ENCODE measurements at regions not wholly inside any gene's neighbourhood (a gene's known extent, or its start where the extent isn't known, plus 50 kb on each side); places are given as distances from the start of the nearest gene placed in this dataset.
"Not testable (repeated sequence)": the region's sequence is repeated elsewhere in the genome, so short reads cannot be mapped to it uniquely, and the experiment has no call there.

DNA sequence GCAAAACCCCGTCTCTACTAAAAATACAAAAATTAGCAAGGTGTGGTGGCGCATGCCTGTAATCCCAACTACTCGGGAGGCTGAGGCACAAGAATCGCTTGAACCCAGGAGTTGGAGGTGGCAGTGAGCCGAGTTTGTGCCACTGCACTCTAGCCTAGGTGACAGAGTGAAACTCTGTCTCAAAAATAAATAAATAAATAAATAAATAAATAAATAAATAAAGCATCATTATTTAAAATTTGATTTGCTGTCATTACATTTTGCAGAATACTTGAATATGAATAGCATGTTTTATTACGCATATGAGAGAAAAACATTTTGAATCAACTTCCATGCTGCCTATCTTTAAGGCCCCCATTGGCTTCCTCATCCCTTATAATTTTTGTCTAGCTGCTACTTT is 53.4 kb upstream of the MED14 start:
- H3K36me3 ChIP-seq (ENCODE audit: control insufficient read depth, insufficient read depth, low read length); DNase-seq (ENCODE audit: low read depth); H3K27me3 ChIP-seq (ENCODE audit: control insufficient read depth, insufficient read depth, low read length); H3K4me3 ChIP-seq (ENCODE audit: low read depth, low read length): not testable (repeated sequence)

GRCh38 chrX:40792433-40792832 is 57.1 kb upstream of the MED14 start:
- H3K27me3 ChIP-seq (ENCODE audit: control insufficient read depth, insufficient read depth, low read length) = no peaks in the 10 kb centered on the region
- TF ChIP-seq CTCF (IDR thresholded peaks at IDR 0.05; ENCODE audit: insufficient read depth, low read length, poor library complexity, severe bottlenecking) = no peak
- DNase-seq (ENCODE audit: low read depth) = no peak
- H3K36me3 ChIP-seq (ENCODE audit: control insufficient read depth, insufficient read depth, low read length) = no peaks in the 10 kb centered on the region
- no peak overlapping the region for H3K4me3 ChIP-seq (ENCODE audit: low read depth, low read length)

DNA sequence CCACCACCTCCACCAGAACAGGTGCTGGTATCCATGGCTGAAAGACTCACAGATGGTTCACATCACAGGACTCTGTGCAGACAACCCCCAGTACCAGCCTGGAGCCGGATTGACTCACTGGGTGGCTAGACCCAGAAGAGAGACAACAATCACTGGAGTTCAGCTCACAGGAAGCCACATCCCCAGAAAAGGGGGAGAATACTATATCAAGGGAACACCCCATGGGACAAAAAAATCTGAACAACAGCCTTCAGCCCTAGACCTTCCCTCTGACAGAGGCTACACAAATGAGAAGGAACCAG is 59.4 kb upstream of the MED14 start:
- not testable (repeated sequence) for H3K27me3 ChIP-seq (ENCODE audit: control insufficient read depth, insufficient read depth, low read length); DNase-seq (ENCODE audit: low read depth); H3K36me3 ChIP-seq (ENCODE audit: control insufficient read depth, insufficient read depth, low read length); H3K4me3 ChIP-seq (ENCODE audit: low read depth, low read length)

DNA sequence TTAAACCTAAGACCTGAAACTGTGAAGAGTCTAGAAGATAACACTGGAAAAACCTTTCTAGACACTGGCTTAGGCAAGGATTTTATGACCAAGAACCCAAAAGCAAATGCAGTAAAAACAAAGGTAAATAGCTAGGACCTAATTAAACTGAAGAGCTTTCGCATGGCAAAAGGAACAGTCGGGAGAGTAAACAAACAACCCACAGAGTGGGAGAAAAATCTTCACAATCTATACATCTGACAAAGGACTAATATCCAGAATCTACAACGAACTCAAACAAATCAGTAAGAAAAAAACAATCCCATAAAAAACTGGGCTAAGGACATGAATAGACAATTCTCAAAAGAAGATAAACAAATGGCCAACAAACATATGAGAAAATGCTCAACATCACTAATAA is 64.4 kb upstream of the MED14 start:
- H3K27me3 ChIP-seq (ENCODE audit: control insufficient read depth, insufficient read depth, low read length); H3K36me3 ChIP-seq (ENCODE audit: control insufficient read depth, insufficient read depth, low read length); H3K4me3 ChIP-seq (ENCODE audit: low read depth, low read length); DNase-seq (ENCODE audit: low read depth): not testable (repeated sequence)

DNA sequence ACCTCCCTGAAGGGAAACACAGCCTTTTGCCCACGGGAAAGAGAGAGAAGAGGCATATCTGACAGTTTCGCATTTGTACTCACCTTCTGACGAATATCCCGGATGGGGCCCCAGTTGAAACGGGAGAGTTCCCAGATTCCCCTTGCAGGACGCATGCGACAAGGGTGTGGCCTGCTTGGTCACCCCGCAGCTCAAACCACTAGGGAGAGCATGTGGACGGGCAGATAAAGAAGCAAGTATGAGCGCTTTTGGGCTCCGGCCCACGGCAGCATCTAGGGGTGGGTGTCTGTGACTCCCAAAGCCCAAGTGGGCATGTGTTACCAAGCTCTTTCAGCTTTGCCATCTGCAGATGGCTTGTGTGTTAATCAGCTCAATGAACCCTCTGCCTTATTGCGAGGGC is 70.1 kb upstream of the MED14 start:
- no peak for DNase-seq (ENCODE audit: low read depth)
- Histone ChIP-seq H3K36me3 (ENCODE audit: control insufficient read depth, insufficient read depth, low read length) (no peaks in the 10 kb centered on the region), H3K27me3 (ENCODE audit: control insufficient read depth, insufficient read depth, low read length) (no peaks in the 10 kb centered on the region), H3K4me3 (ENCODE audit: low read depth, low read length) (no peak overlapping the region)
- no peak for TF ChIP-seq CTCF (IDR thresholded peaks at IDR 0.05; ENCODE audit: insufficient read depth, low read length, poor library complexity, severe bottlenecking)

- no peak for DNase-seq (ENCODE audit: low read depth)
- H3K27me3 ChIP-seq (ENCODE audit: control insufficient read depth, insufficient read depth, low read length) = no peaks in the 10 kb centered on the region
- no peak overlapping the region for H3K4me3 ChIP-seq (ENCODE audit: low read depth, low read length)
- no peak for TF ChIP-seq CTCF (IDR thresholded peaks at IDR 0.05; ENCODE audit: insufficient read depth, low read length, poor library complexity, severe bottlenecking)
- H3K36me3 ChIP-seq (ENCODE audit: control insufficient read depth, insufficient read depth, low read length) = no peaks in the 10 kb centered on the region
Measured at GRCh38 chrX:40806513-40807220, 71.3 kb upstream of the MED14 start.

DNA sequence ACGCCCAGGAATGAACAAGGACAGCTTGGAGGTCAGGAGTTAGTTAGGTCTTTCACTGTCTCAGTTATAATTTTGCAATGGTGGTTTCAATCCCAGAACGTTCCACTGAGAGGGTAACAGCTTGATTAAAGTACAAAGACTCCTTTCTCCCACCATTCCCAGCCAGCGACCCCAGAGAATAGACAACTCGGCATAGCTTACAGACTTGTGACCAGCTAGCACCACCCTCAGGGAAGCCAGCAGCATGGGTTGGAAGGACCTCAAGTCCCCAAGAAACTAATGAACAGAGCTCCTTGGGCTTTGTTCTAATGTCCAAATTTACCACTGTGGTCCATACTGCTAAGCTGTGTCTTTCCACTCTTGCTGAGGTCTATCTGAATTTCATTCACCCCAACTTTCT is 72.0 kb upstream of the MED14 start:
- H3K4me3 ChIP-seq (ENCODE audit: low read depth, low read length) = no peak overlapping the region
- no peak for DNase-seq (ENCODE audit: low read depth)
- TF ChIP-seq CTCF (IDR thresholded peaks at IDR 0.05; ENCODE audit: insufficient read depth, low read length, poor library complexity, severe bottlenecking) = no peak
- no peaks in the 10 kb centered on the region for H3K27me3 ChIP-seq (ENCODE audit: control insufficient read depth, insufficient read depth, low read length)
- H3K36me3 ChIP-seq (ENCODE audit: control insufficient read depth, insufficient read depth, low read length) = no peaks in the 10 kb centered on the region
